Endothelial cell of hepatic sinusoid (primary cell): ENCODE measurements at regions not wholly inside any gene's neighbourhood (a gene's known extent, or its start where the extent isn't known, plus 50 kb on each side); places are given as distances from the start of the nearest gene placed in this dataset.

Experiments
- in situ Hi-C: cut with HindIII; loops from 2 replicates; pipeline ENCODE4 v1.10.0; 2017; ENCODE audit warnings: low sequenced_read_pairs

- in situ Hi-C loops: loop anchor here (5.0 kb wide), 1 partner anchor 52 kb away; no protein-coding TSS in a partner anchor
These were observed 586.1 kb downstream of the GBA3 start for GRCh38 chr4:23278845-23279244.

GRCh38 chr4:23276076-23276475 is 583.3 kb downstream of the GBA3 start:
- in situ Hi-C loops: loop anchor here (5.0 kb wide), 1 partner anchor 49 kb away; no protein-coding TSS in a partner anchor

GRCh38 chr4:23269566-23269965 is 576.8 kb downstream of the GBA3 start:
- in situ Hi-C loops: no loop called here

GRCh38 chr4:23268072-23268771 is 575.5 kb downstream of the GBA3 start:
- in situ Hi-C loops: no loop called here

GRCh38 chr4:23266401-23266800 is 573.7 kb downstream of the GBA3 start:
- in situ Hi-C loops: no loop called here

- in situ Hi-C loops: no loop called here
These were observed 567.8 kb downstream of the GBA3 start for GRCh38 chr4:23260511-23260910.

GRCh38 chr4:23245203-23245832 is 552.6 kb downstream of the GBA3 start:
- in situ Hi-C loops: no loop called here

GRCh38 chr4:23242962-23243361 is 550.2 kb downstream of the GBA3 start:
- in situ Hi-C loops: no loop called here

- in situ Hi-C loops: no loop called here
These were observed 548.7 kb downstream of the GBA3 start for GRCh38 chr4:23241408-23241807.

GRCh38 chr4:23238848-23239247 is 546.1 kb downstream of the GBA3 start:
- in situ Hi-C loops: no loop called here

GRCh38 chr4:23237771-23238170 is 545.0 kb downstream of the GBA3 start:
- in situ Hi-C loops: no loop called here

GRCh38 chr4:23235628-23236390 is 543.1 kb downstream of the GBA3 start:
- in situ Hi-C loops: no loop called here

GRCh38 chr4:23234716-23235115 is 542.0 kb downstream of the GBA3 start:
- in situ Hi-C loops: no loop called here

- in situ Hi-C loops: no loop called here
These were observed 541.3 kb downstream of the GBA3 start for GRCh38 chr4:23234018-23234417.

- in situ Hi-C loops: no loop called here
These were observed 540.9 kb downstream of the GBA3 start for GRCh38 chr4:23233596-23233995.

GRCh38 chr4:23232987-23233386 is 540.2 kb downstream of the GBA3 start:
- in situ Hi-C loops: no loop called here

- in situ Hi-C loops: loop anchor here (5.0 kb wide), 1 partner anchor 52 kb away; no protein-coding TSS in a partner anchor
These were observed 532.8 kb downstream of the GBA3 start for GRCh38 chr4:23225564-23225963.

- in situ Hi-C loops: loop anchor here (5.0 kb wide), 1 partner anchor 52 kb away; no protein-coding TSS in a partner anchor
These were observed 532.1 kb downstream of the GBA3 start for GRCh38 chr4:23224684-23225420.

GRCh38 chr4:23220911-23221310 is 528.2 kb downstream of the GBA3 start:
- in situ Hi-C loops: no loop called here

- in situ Hi-C loops: no loop called here
These were observed 527.2 kb downstream of the GBA3 start for GRCh38 chr4:23219779-23220408.
